SK-MEL-5 (cell line): ENCODE measurements at regions not wholly inside any gene's neighbourhood (a gene's known extent, or its start where the extent isn't known, plus 50 kb on each side); places are given as distances from the start of the nearest gene placed in this dataset.
"Not testable (repeated sequence)": the region's sequence is repeated elsewhere in the genome, so short reads cannot be mapped to it uniquely, and the experiment has no call there.

Experiments used
- DNase-seq: peaks from one replicate; pipeline ENCODE4 v3.0.0-alpha.2; 2016; ENCODE audit warnings: low read depth, low spot score
- in situ Hi-C: cut with HindIII; loops from 2 replicates; pipeline ENCODE4 v1.10.0; 2016; ENCODE audit warnings: low sequenced_read_pairs, high pct_unique_total_duplicates, low pct_unique_long_range_greater_than_20kb

- DNase-seq: no peak
- in situ Hi-C loops: no loop called here
Observed at GRCh38 chrX:39679497-39680157, 418.1 kb downstream of the BCOR start.

GRCh38 chrX:39681885-39682284 lies 415.9 kb downstream of the BCOR start:
- in situ Hi-C loops: no loop called here

GRCh38 chrX:39682778-39683177 lies 415.0 kb downstream of the BCOR start:
- in situ Hi-C loops: no loop called here

More at GRCh38 chrX:39681885-39682284, 415.9 kb downstream of the BCOR start:
- DNase-seq: no peak

GRCh38 chrX:39688219-39688575 lies 409.6 kb downstream of the BCOR start:
- in situ Hi-C loops: no loop called here
- no peak for DNase-seq

More at GRCh38 chrX:39682778-39683177, 415.0 kb downstream of the BCOR start:
- no peak for DNase-seq

- peak; percentile 2 for DNase-seq
- in situ Hi-C loops: no loop called here
Observed at GRCh38 chrX:39688576-39689375, 409.0 kb downstream of the BCOR start.

- in situ Hi-C loops: no loop called here
- no peak for DNase-seq
Observed at GRCh38 chrX:39689376-39690104, 408.2 kb downstream of the BCOR start.

- DNase-seq: no peak
- in situ Hi-C loops: no loop called here
Observed at GRCh38 chrX:39690541-39691415, 407.0 kb downstream of the BCOR start.

GRCh38 chrX:39691724-39692123 lies 406.0 kb downstream of the BCOR start:
- in situ Hi-C loops: no loop called here
- no peak for DNase-seq

- in situ Hi-C loops: no loop called here
- no peak for DNase-seq
Observed at GRCh38 chrX:39692796-39693195, 405.0 kb downstream of the BCOR start.

- in situ Hi-C loops: no loop called here
- no peak for DNase-seq
Observed at GRCh38 chrX:39693298-39693697, 404.5 kb downstream of the BCOR start.

- DNase-seq, in situ Hi-C loops: not testable (repeated sequence)
Observed at GRCh38 chrX:39702636-39703035, 395.1 kb downstream of the BCOR start.

- in situ Hi-C loops: no loop called here
- no peak for DNase-seq
Observed at GRCh38 chrX:39703307-39703706, 394.5 kb downstream of the BCOR start.

- no peak for DNase-seq
- in situ Hi-C loops: no loop called here
Observed at GRCh38 chrX:39704590-39704989, 393.2 kb downstream of the BCOR start.

GRCh38 chrX:39705290-39705689 lies 392.5 kb downstream of the BCOR start:
- in situ Hi-C loops: no loop called here
- peak; percentile 24 for DNase-seq

GRCh38 chrX:39709364-39709763 lies 388.4 kb downstream of the BCOR start:
- in situ Hi-C loops: no loop called here

GRCh38 chrX:39709812-39710211 lies 387.9 kb downstream of the BCOR start:
- DNase-seq: no peak
- in situ Hi-C loops: no loop called here

More at GRCh38 chrX:39709364-39709763, 388.4 kb downstream of the BCOR start:
- no peak for DNase-seq

GRCh38 chrX:39710776-39711175 lies 387.0 kb downstream of the BCOR start:
- DNase-seq: no peak
- in situ Hi-C loops: no loop called here

GRCh38 chrX:39714471-39714870 lies 383.3 kb downstream of the BCOR start:
- in situ Hi-C loops: no loop called here
- no peak for DNase-seq
